Tibial nerve (tissue), 4 donors: ENCODE measurements at regions not wholly inside any gene's neighbourhood (a gene's known extent, or its start where the extent isn't known, plus 50 kb on each side); places are given as distances from the start of the nearest gene placed in this dataset.

Source experiments
- DNase-seq, 2 donors: peaks; one replicate each; pipeline ENCODE4 v3.0.0-alpha.2; 2019; ENCODE audit warnings: low spot score in 2 of 2
- H3K27ac ChIP-seq, 4 donors: fragments of 200-600 bp; sonication (generic) in 3 of 4; one replicate each; pipeline ENCODE4 v1.5.1; 2017 to 2019; ENCODE audit warnings: mild to moderate bottlenecking in 1 of 4
- H3K27me3 ChIP-seq, 2 donors: fragments of 200-600 bp; sonication (generic) in 1 of 2; one replicate each; pipeline versions ENCODE4 v1.5.1 to v1.6.0; 2017 to 2019
- H3K36me3 ChIP-seq, 3 donors: fragments of 200-600 bp; sonication (generic); one replicate each; pipeline ENCODE4 v1.5.1; 2018 to 2019
- H3K4me1 ChIP-seq, 4 donors: fragments of 200-600 bp; sonication (generic) in 3 of 4; one replicate each; pipeline ENCODE4 v1.5.1; 2017 to 2019
- H3K4me3 ChIP-seq, 4 donors: fragments of 200-600 bp; sonication (generic) in 3 of 4; one replicate each; pipeline ENCODE4 v1.5.1; 2017 to 2019; ENCODE audit warnings: mild to moderate bottlenecking in 1 of 4, moderate library complexity in 1 of 4
- H3K9me3 ChIP-seq, 4 donors: fragments of 200-600 bp; sonication (generic) in 3 of 4; one replicate each; pipeline ENCODE4 v1.5.1; 2017 to 2019
- EP300 ChIP-seq, 2 donors: sonication (generic); formaldehyde crosslinking; IDR thresholded peaks; one replicate each; pipeline ENCODE4 v1.6.1; 2017; ENCODE audit warnings: antibody characterized with exemption in 2 of 2, mild to moderate bottlenecking in 1 of 2
- POLR2A ChIP-seq, 2 donors: fragments of 450-650 bp; IDR thresholded peaks; one replicate each; pipeline ENCODE4 v1.6.1; 2017; ENCODE audit warnings: antibody characterized with exemption in 2 of 2, mild to moderate bottlenecking in 2 of 2, moderate library complexity in 2 of 2
- WGBS, 2 donors: methylation state at CpG; one replicate each; pipeline ENCODE4 v1.1.5; 2018; 5-methylcytosine and 5-hydroxymethylcytosine counted together
- TF ChIP-seq, protein P1 (sequence below), 5 experiments: fragments of 200-600 bp in 3 of 5; fragments of 450-650 bp in 2 of 5; sonication (generic) in 3 of 5; IDR thresholded peaks; one replicate each; pipeline ENCODE4 v1.5.1; 2016 to 2019; ENCODE audit warnings: antibody characterized with exemption in 5 of 5, mild to moderate bottlenecking in 3 of 5, moderate library complexity in 2 of 5

DNA sequence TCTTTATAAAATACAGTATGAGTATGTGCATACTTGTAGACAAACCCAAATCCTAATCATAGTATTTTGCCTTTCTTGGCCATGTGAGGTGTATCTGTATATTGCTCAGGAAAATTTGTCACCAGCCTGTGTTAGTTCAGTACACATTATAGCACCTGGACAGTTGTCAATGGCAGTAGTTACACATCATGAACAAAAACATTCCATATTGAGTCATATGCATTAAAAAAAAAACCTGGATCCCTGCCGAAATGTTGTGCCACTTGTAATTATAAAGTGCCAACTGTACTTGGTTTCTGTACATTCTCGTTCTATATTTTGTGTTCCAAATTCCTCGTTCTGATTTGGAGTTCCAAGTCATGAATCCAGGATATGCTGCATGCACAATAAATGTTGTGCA is 410.4 kb downstream of the INHBA start:
- WGBS, 2 donors = 91 to 93% methylated on average over 3 of the region's 3 CpGs
- TF ChIP-seq EP300 (IDR thresholded peaks at IDR 0.05) (no peak), POLR2A (IDR thresholded peaks at IDR 0.05) (no peak)
- TF ChIP-seq, protein P1, sequence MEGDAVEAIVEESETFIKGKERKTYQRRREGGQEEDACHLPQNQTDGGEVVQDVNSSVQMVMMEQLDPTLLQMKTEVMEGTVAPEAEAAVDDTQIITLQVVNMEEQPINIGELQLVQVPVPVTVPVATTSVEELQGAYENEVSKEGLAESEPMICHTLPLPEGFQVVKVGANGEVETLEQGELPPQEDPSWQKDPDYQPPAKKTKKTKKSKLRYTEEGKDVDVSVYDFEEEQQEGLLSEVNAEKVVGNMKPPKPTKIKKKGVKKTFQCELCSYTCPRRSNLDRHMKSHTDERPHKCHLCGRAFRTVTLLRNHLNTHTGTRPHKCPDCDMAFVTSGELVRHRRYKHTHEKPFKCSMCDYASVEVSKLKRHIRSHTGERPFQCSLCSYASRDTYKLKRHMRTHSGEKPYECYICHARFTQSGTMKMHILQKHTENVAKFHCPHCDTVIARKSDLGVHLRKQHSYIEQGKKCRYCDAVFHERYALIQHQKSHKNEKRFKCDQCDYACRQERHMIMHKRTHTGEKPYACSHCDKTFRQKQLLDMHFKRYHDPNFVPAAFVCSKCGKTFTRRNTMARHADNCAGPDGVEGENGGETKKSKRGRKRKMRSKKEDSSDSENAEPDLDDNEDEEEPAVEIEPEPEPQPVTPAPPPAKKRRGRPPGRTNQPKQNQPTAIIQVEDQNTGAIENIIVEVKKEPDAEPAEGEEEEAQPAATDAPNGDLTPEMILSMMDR (IDR thresholded peaks at IDR 0.05) = no peak
- H3K27ac ChIP-seq = no peak overlapping the region
- no peak overlapping the region for H3K4me3 ChIP-seq
- H3K36me3 ChIP-seq = no peaks in the 10 kb centered on the region
- DNase-seq = no peak
- peaks cover 0 to 5% (median 0%) of the 10 kb centered on the region in 4 donors for H3K9me3 ChIP-seq
- no peaks in the 10 kb centered on the region for H3K4me1 ChIP-seq
- H3K27me3 ChIP-seq = no peaks in the 10 kb centered on the region

DNA sequence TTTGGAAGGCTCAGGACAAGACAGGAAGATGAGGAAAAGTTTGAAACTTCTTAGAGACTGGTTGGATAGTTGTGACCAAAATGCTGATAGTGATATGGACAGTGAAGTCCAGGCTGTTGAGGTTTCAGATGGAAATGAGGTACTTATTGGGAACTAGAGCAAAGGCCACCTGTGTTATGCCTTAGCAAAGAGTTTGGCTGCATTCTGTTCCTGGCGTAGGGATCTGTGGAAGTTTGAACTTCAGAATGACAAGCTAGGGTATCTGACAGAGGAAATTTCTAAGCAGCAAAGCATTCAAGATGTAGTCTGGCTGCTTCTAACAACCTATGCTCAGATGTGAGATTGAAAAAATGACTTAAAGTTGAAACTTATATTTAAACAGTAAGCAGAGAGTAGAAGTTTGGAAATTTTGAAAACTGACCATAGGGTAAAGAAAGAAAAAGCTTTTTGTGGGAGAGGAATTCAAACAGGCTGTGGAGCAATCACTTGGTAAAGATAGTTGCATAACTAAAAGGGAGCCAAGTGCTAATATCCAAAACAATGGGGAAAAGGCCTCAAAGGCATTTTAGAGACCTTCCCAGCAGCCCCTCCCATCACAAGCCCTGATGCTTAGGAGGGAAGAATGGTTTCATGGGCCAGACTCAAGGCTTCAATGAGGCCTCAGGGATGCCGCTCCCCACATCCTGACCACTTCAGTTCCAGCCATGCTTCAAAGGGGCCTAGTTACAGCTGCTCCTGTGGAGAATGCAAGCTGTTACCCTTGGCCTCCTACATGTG is 415.1 kb downstream of the INHBA start:
- no peaks in the 10 kb centered on the region for H3K27me3 ChIP-seq
- 91 to 93% methylated on average over 2 of the region's 2 CpGs for WGBS, 2 donors
- DNase-seq = no peak
- no peaks in the 10 kb centered on the region for H3K36me3 ChIP-seq
- TF ChIP-seq EP300 (IDR thresholded peaks at IDR 0.05) (no peak), POLR2A (IDR thresholded peaks at IDR 0.05) (no peak)
- TF ChIP-seq, protein P1 (IDR thresholded peaks at IDR 0.05) = no peak
- peaks cover 0 to 5% (median 0%) of the 10 kb centered on the region in 4 donors for H3K9me3 ChIP-seq
- H3K4me3 ChIP-seq = no peak overlapping the region
- no peaks in the 10 kb centered on the region for H3K4me1 ChIP-seq
- H3K27ac ChIP-seq = no peak overlapping the region

DNA sequence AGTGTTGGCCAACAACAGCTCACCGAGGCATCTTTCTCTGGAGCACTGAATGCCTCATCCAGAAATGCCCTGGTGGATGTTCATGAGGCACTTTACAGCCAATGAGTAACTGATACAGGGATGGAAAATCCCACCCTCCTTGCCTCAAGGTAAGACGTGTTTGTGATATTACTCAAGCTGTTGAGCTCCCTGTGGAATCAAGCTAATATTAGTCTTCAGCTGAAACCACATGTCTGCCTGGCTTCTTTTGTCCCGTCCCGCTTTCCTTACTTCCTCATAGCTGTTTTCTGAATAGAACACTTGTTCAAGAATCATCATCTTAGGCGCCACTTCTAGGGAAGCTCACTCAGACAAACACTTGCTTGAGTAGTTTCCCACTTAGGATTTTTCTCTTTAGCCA is 422.4 kb downstream of the INHBA start:
- H3K4me3 ChIP-seq = no peak overlapping the region
- no peaks in the 10 kb centered on the region for H3K27me3 ChIP-seq
- H3K27ac ChIP-seq = no peak overlapping the region
- no peaks in the 10 kb centered on the region for H3K9me3 ChIP-seq
- H3K36me3 ChIP-seq = no peaks in the 10 kb centered on the region
- H3K4me1 ChIP-seq = no peaks in the 10 kb centered on the region
- 59 to 62% methylated on average over 5 of the region's 5 CpGs for WGBS, 2 donors
- TF ChIP-seq, protein P1 (IDR thresholded peaks at IDR 0.05) = no peak
- TF ChIP-seq EP300 (IDR thresholded peaks at IDR 0.05) = no peak
- TF ChIP-seq POLR2A (IDR thresholded peaks at IDR 0.05) = no peak
- no peak for DNase-seq

DNA sequence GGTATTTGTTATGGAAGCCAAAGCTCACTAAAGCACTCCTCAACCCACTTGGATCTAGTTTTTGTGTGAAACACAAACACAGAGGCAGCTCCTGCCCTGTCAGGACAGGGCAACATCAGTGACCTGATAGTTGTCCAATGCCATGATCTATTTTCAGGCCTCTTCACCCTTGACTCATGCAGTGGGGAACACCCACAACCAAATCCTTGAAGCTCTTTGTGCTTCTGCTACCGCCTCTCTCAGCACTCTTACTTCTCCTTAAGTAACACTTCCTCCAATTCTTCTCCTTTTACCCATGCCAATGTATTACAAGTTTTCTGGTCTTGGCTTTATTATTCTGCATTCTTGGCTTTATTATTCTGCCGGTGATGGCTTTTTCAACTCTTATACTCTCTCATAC is 425.3 kb downstream of the INHBA start:
- TF ChIP-seq POLR2A (IDR thresholded peaks at IDR 0.05) = no peak
- no peak for TF ChIP-seq EP300 (IDR thresholded peaks at IDR 0.05)
- TF ChIP-seq, protein P1 (IDR thresholded peaks at IDR 0.05) = no peak
- Histone ChIP-seq H3K4me1 (no peaks in the 10 kb centered on the region), H3K27me3 (no peaks in the 10 kb centered on the region), H3K27ac (no peak overlapping the region), H3K9me3 (no peaks in the 10 kb centered on the region), H3K36me3 (no peaks in the 10 kb centered on the region), H3K4me3 (no peak overlapping the region)
- WGBS, 2 donors = 67 to 70% methylated on average over 2 of the region's 2 CpGs
- no peak for DNase-seq

DNA sequence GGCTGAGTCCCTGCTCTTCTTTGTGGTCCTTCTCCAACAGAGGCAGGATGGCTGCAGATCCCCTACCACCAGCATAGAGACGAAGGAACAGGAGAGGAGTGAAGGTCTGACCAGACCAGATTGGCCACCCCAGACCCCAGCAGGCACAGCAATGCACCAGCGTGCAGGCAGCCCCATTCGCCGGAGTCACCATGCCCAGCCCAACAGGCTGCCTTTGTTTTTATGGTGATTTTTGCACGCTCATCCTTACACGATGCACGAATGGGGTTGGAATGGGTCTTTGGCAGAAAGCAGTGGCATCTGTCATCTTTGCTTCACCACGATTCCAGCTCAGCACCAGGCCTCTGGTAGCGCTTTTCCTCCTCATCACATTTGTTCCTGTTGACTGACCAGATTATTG is 427.6 kb downstream of the INHBA start:
- H3K4me1 ChIP-seq = no peaks in the 10 kb centered on the region
- WGBS, 2 donors = 93 to 95% methylated on average over 9 of the region's 9 CpGs
- H3K27me3 ChIP-seq = no peaks in the 10 kb centered on the region
- H3K27ac ChIP-seq = no peak overlapping the region
- no peak overlapping the region for H3K4me3 ChIP-seq
- H3K9me3 ChIP-seq = no peaks in the 10 kb centered on the region
- no peaks in the 10 kb centered on the region for H3K36me3 ChIP-seq
- TF ChIP-seq POLR2A (IDR thresholded peaks at IDR 0.05) (no peak), EP300 (IDR thresholded peaks at IDR 0.05) (no peak)
- TF ChIP-seq, protein P1 (IDR thresholded peaks at IDR 0.05) = no peak
- DNase-seq = no peak
